ENCODE measurements at regions not wholly inside any gene's neighbourhood (a gene's known extent, or its start where the extent isn't known, plus 50 kb on each side); places are given as distances from the start of the nearest gene placed in this dataset.

- TF ChIP-seq EZH2 (IDR thresholded peaks at IDR 0.05; ENCODE audit: borderline replicate concordance, low read depth, low read length, severe bottlenecking) (no peak), CTCF (IDR thresholded peaks at IDR 0.05; ENCODE audit: extremely low read depth in 1 of 2, insufficient read depth in 1 of 2, low read depth in 1 of 2, low read length in 2 of 2) (no peak), POLR2A (IDR thresholded peaks at IDR 0.05; ENCODE audit: low read depth, low read length) (no peak), GATA2 (IDR thresholded peaks at IDR 0.05; ENCODE audit: insufficient read depth, insufficient read length, low read depth, low read length) (no peak), POLR2AphosphoS5 (IDR thresholded peaks at IDR 0.05; ENCODE audit: insufficient read depth, low read depth, low read length) (no peak), JUN (IDR thresholded peaks at IDR 0.05; ENCODE audit: borderline replicate concordance, insufficient read depth, insufficient read length, low read depth) (no peak), FOS (IDR thresholded peaks at IDR 0.05; ENCODE audit: borderline replicate concordance, insufficient read depth, low read length) (no peak)
Measured at GRCh38 chr3:187618722-187619121, 51.5 kb downstream of the SST start.
